ENCODE measurements at regions not wholly inside any gene's neighbourhood (a gene's known extent, or its start where the extent isn't known, plus 50 kb on each side); places are given as distances from the start of the nearest gene placed in this dataset.

DNA sequence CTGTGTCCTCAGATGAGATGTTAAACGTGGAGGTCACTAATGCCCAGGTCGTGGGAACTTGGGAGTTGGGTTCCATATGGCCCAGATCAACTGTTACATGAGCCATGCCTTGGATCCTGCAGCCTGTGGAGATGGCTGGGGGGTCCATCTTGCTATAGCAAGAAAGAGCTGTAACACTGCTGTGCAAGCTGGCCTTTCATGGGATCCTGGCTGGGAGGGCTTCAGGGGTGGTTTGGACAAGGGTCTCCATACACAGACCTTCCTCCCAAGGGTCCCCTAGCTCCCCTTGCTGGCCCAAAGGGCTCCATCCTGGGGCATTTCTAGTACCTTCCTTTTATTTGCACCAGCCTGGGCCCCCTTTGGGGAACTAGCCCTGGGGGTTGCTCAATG, 337.7 kb downstream of the DYSF start:
- Histone ChIP-seq H2BK12ac (ENCODE audit: low read depth, low read length) (peak overlapping the region; percentile 75; the same call in 1 of the 2 replicates), H4K5ac (ENCODE audit: insufficient read length, low read depth, low read length) (no peak overlapping the region), H3K4me3 (ENCODE audit: extremely low read depth in 1 of 4, insufficient read depth in 2 of 4, low read depth in 3 of 4, low read length in 4 of 4) (no peak overlapping the region), H4K91ac (replicated peaks; ENCODE audit: insufficient read length, low read length) (no peak overlapping the region), H3K9ac (replicated peaks in 1 of 4; ENCODE audit: extremely low read depth in 1 of 4, low read depth in 3 of 4, low read length in 3 of 4) (no peak overlapping the region), H2BK20ac (ENCODE audit: low read length) (0 out of 2 replicates have a peak overlapping the region, but pooled peaks have one; percentile 3), H3K23ac (ENCODE audit: insufficient read length) (no peak overlapping the region), H3K27ac (ENCODE audit: low read depth, low read length) (no peak overlapping the region), H2BK15ac (ENCODE audit: low read length) (no peak overlapping the region), H2AFZ (ENCODE audit: low read length) (no peak overlapping the region), H3K23me2 (ENCODE audit: low read depth, low read length) (no peaks in the 10 kb centered on the region), H4K20me1 (replicated peaks in 1 of 2; ENCODE audit: control insufficient read depth in 1 of 2, insufficient read depth in 2 of 2, low read length in 2 of 2) (no peaks in the 10 kb centered on the region), H3K4me1 (replicated peaks in 1 of 4; ENCODE audit: control insufficient read depth in 3 of 4, insufficient read depth in 4 of 4, low read length in 3 of 4) (peaks cover 0 to 5% (median 0%) of the 10 kb centered on the region in 4 experiments; a peak in 1 of 7 replicates), H2AK5ac (ENCODE audit: low read depth, low read length) (no peak overlapping the region), H3K36me3 (ENCODE audit: control insufficient read depth in 2 of 4, insufficient read depth in 4 of 4, low read length in 3 of 4) (no peaks in the 10 kb centered on the region), H3K4me2 (ENCODE audit: insufficient read depth in 1 of 2, low read depth in 2 of 2, low read length in 2 of 2) (no peak overlapping the region), H3K14ac (ENCODE audit: insufficient read length) (no peak overlapping the region), H3K79me2 (ENCODE audit: control insufficient read depth in 1 of 2, insufficient read depth in 2 of 2, low read length in 2 of 2) (no peaks in the 10 kb centered on the region), H2BK5ac (ENCODE audit: low read depth, low read length) (no peak overlapping the region), H3K79me1 (ENCODE audit: low read depth, low read length) (no peaks in the 10 kb centered on the region; the same call in 1 of the 2 replicates), H3K27me3 (replicated peaks in 1 of 4; ENCODE audit: control insufficient read depth in 3 of 4, extremely low read depth in 1 of 4, insufficient read depth in 3 of 4, low read length in 3 of 4) (no peaks in the 10 kb centered on the region), H4K8ac (ENCODE audit: extremely low read depth, insufficient read depth, low read length) (no peak overlapping the region; the same call in 1 of the 2 replicates), H3K4ac (replicated peaks; ENCODE audit: insufficient read length, low read depth, low read length) (no peak overlapping the region), H3K18ac (ENCODE audit: extremely low read depth, low read length) (no peak overlapping the region), H3K9me3 (ENCODE audit: insufficient read depth in 2 of 2, low read depth in 1 of 2, low read length in 1 of 2) (no peaks in the 10 kb centered on the region), H3K56ac (replicated peaks; ENCODE audit: insufficient read length, low read depth, low read length) (no peak overlapping the region), H2BK120ac (replicated peaks; ENCODE audit: low read depth, low read length) (no peak overlapping the region)
- DNase-seq (ENCODE audit: low read depth in 1 of 2, low spot score in 2 of 2) (no peak), FAIRE-seq (no peak)
- no peak for TF ChIP-seq CTBP2 (IDR thresholded peaks at IDR 0.05; ENCODE audit: borderline replicate concordance, insufficient read depth, insufficient read length, low read length)
- TF ChIP-seq, protein P1, sequence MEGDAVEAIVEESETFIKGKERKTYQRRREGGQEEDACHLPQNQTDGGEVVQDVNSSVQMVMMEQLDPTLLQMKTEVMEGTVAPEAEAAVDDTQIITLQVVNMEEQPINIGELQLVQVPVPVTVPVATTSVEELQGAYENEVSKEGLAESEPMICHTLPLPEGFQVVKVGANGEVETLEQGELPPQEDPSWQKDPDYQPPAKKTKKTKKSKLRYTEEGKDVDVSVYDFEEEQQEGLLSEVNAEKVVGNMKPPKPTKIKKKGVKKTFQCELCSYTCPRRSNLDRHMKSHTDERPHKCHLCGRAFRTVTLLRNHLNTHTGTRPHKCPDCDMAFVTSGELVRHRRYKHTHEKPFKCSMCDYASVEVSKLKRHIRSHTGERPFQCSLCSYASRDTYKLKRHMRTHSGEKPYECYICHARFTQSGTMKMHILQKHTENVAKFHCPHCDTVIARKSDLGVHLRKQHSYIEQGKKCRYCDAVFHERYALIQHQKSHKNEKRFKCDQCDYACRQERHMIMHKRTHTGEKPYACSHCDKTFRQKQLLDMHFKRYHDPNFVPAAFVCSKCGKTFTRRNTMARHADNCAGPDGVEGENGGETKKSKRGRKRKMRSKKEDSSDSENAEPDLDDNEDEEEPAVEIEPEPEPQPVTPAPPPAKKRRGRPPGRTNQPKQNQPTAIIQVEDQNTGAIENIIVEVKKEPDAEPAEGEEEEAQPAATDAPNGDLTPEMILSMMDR (IDR thresholded peaks at IDR 0.05; ENCODE audit: control extremely low read depth in 1 of 3, insufficient read depth in 1 of 3, low read depth in 1 of 3, low read length in 3 of 3): no peak
- TF ChIP-seq, protein P2, sequence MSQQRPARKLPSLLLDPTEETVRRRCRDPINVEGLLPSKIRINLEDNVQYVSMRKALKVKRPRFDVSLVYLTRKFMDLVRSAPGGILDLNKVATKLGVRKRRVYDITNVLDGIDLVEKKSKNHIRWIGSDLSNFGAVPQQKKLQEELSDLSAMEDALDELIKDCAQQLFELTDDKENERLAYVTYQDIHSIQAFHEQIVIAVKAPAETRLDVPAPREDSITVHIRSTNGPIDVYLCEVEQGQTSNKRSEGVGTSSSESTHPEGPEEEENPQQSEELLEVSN (IDR thresholded peaks at IDR 0.05): no peak
- TF ChIP-seq, protein P3, sequence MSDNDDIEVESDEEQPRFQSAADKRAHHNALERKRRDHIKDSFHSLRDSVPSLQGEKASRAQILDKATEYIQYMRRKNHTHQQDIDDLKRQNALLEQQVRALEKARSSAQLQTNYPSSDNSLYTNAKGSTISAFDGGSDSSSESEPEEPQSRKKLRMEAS (IDR thresholded peaks at IDR 0.05): no peak
- no peak for TF ChIP-seq RXRA (IDR thresholded peaks at IDR 0.05; ENCODE audit: insufficient read depth, low read depth, low read length)
- no peak for TF ChIP-seq ZNF274 (IDR thresholded peaks at IDR 0.05; ENCODE audit: borderline replicate concordance, extremely low read depth, low read length)
- no peak for TF ChIP-seq HDAC2 (IDR thresholded peaks at IDR 0.05; ENCODE audit: borderline replicate concordance in 1 of 2, low read depth in 2 of 2, low read length in 2 of 2)
- TF ChIP-seq, protein P4, sequence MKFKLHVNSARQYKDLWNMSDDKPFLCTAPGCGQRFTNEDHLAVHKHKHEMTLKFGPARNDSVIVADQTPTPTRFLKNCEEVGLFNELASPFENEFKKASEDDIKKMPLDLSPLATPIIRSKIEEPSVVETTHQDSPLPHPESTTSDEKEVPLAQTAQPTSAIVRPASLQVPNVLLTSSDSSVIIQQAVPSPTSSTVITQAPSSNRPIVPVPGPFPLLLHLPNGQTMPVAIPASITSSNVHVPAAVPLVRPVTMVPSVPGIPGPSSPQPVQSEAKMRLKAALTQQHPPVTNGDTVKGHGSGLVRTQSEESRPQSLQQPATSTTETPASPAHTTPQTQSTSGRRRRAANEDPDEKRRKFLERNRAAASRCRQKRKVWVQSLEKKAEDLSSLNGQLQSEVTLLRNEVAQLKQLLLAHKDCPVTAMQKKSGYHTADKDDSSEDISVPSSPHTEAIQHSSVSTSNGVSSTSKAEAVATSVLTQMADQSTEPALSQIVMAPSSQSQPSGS (IDR thresholded peaks at IDR 0.05; ENCODE audit: low read length): no peak
- WGBS, 2 experiments (ENCODE audit: extremely low coverage in 1 of 2, insufficient coverage in 1 of 2, insufficient read length in 1 of 2, insufficient replicate concordance in 2 of 2, low coverage in 1 of 2, low lambda C conversion rate in 2 of 2, missing lambda C conversion rate in 1 of 2): 100% methylated on average over 2 of the region's 2 CpGs; no CpG with 5 or more reads in 1 of the 2 experiments
- CTCF ChIA-PET (ENCODE audit: partially characterized antibody): interaction anchor here (0.8 to 2.5 kb wide), 5 partner anchors 9 to 238 kb away, joined by 3 to 16 read pairs (median 3); no protein-coding TSS in a partner anchor
- POLR2A ChIA-PET (ENCODE audit: partially characterized antibody): no interaction called here
